ENCODE measurements at regions not wholly inside any gene's neighbourhood (a gene's known extent, or its start where the extent isn't known, plus 50 kb on each side); places are given as distances from the start of the nearest gene placed in this dataset.

DNA sequence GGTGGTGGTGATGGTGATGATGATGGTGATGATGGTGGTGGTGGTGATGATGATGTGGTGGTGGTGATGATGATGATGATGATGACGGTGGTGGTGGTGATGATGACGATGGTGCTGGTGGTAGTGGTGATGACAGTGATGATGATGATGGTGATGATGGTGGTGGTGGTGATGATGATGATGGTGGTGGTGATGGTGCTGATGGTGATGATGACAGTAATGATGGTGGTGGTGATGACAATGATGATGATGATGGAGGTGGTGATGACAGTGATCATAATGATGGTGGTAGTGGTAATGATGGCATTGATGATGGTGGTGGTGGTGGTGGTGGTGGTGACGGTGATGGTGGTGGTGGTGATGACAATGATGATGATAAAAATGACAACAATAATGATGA lies 52.1 kb upstream of the ANO1 start:
- in situ Hi-C loops (cut with MboI; ENCODE audit: low pct_unique_long_range_greater_than_20kb, low sequenced_read_pairs), result no loop called here
- no peak for DNase-seq

DNA sequence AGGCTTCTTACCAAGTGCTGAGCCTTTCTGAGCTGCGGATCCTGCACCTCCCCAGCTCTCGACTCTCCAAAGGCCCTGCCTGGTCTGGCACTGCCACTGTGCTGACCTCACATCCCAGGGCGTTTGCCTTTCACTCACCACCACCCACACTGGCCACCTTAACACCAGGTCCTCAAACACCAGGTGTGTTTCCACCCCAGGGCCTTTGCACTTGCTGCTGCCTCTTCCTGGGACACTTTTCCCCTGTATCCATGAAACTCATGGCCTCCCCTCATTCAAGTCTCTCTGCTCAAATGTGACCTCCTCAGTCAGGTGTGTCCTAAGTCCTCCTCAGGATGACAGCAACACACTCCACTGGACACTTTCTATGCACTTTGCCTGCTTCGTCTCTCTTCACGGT lies 51.4 kb upstream of the ANO1 start:
- DNase-seq, result no peak
- in situ Hi-C loops (cut with MboI; ENCODE audit: low pct_unique_long_range_greater_than_20kb, low sequenced_read_pairs), result no loop called here

DNA sequence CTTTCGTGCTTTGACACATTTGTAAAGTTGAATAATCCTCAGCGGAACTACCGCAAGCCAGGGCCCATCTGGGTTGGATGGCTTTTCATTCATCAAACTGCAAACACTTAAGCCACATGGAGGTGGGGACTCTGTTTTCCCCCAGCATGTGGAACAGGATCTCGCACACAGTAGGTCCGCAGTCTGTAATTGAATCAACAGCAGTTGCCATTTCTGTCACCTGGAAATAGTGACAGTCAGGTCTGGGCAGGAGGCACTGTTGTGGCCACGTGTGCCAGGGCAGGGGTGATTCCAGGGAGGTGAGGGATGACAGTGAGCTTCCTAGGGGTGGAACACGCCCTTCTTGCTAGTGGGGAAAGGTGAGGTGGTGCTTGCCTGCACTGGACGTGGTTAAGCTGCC lies 50.7 kb upstream of the ANO1 start:
- in situ Hi-C loops (cut with MboI; ENCODE audit: low pct_unique_long_range_greater_than_20kb, low sequenced_read_pairs), result no loop called here
- no peak for DNase-seq

DNA sequence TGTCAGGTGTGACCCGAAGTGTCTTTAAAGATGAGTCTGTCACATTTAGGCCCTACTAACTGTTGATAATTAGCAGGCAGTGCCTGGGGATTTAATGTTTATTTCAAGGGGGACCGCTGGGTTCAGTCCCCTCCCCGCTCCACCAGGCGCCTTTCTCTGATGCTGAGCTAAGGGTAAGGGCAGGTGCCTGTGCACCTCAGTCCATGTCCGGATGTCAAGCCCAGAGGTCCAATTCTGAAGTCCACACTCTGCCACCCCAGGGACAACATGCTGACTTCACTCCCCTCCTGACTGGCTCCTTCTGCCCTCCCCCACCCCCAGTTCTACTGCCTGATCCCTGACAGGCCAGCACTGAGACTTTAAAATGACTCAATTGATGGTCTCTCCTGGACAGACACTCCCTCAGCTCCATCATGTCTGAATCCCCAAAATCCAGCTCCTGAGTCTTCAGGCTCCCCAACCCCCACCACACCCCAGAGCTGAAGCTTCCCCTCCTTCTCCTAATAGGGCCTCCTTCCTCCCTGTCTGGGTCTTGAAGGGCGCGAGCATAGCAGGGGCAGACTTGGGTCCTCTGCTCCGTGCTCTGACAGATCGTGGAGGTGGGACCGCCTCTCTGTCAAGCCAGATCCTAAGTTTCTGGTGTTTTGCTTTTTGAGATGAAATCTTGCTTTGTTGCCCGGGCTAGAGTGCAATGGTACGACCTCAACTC lies 49.8 kb upstream of the ANO1 start:
- DNase-seq, result no peak
- in situ Hi-C loops (cut with MboI; ENCODE audit: low pct_unique_long_range_greater_than_20kb, low sequenced_read_pairs), result no loop called here

Measured in KBM-7 (cell line).